ENCODE measurements at regions not wholly inside any gene's neighbourhood (a gene's known extent, or its start where the extent isn't known, plus 50 kb on each side); places are given as distances from the start of the nearest gene placed in this dataset.

GRCh38 chr5:111673891-111674626 lies 82.9 kb downstream of the NREP start:
- DNase-seq = no peak
- Histone ChIP-seq H3F3A (ENCODE audit: insufficient read depth, low read depth) (no peaks in the 10 kb centered on the region), H3K4me1 (replicated peaks; ENCODE audit: insufficient read depth) (no peaks in the 10 kb centered on the region), H3K27ac (no peak overlapping the region), H3K9me2 (ENCODE audit: insufficient read depth) (no peaks in the 10 kb centered on the region), H3K4me3 (no peak overlapping the region), H2AFZ (no peak overlapping the region), H3K27me3 (ENCODE audit: insufficient read depth, low read depth) (0 out of 2 replicates have a peak, but pooled peaks cover 3% of the 10 kb centered on the region), H4K20me1 (ENCODE audit: insufficient read depth) (no peaks in the 10 kb centered on the region), H3K36me3 (ENCODE audit: low read depth) (no peaks in the 10 kb centered on the region), H3K9me3 (ENCODE audit: insufficient read depth, low read depth) (no peaks in the 10 kb centered on the region), H3K4me2 (no peak overlapping the region), H3K79me2 (ENCODE audit: low read depth) (no peaks in the 10 kb centered on the region)
- TF ChIP-seq CTCF (conservative IDR thresholded peaks at IDR 0.05) = no peak
- no peak for TF ChIP-seq EZH2 (IDR thresholded peaks at IDR 0.05; ENCODE audit: low read depth)
- intact Hi-C loops (cut with micrococcal nuclease; ENCODE audit: unreplicated experiment) = no loop called here
- CTCF ChIA-PET = no interaction called here
- POLR2A ChIA-PET (ENCODE audit: unreplicated experiment) = no interaction called here
- BruUV-seq (replicated peaks) = no TSS peak

- Histone ChIP-seq H3K27me3 (ENCODE audit: insufficient read depth, low read depth) (0 out of 2 replicates have a peak, but pooled peaks cover 6% of the 10 kb centered on the region), H3K9me3 (ENCODE audit: insufficient read depth, low read depth) (no peaks in the 10 kb centered on the region), H3K79me2 (ENCODE audit: low read depth) (no peaks in the 10 kb centered on the region), H3K9me2 (ENCODE audit: insufficient read depth) (no peaks in the 10 kb centered on the region), H2AFZ (no peak overlapping the region), H3K27ac (no peak overlapping the region), H3K36me3 (ENCODE audit: low read depth) (no peaks in the 10 kb centered on the region), H3K4me1 (replicated peaks; ENCODE audit: insufficient read depth) (no peaks in the 10 kb centered on the region), H4K20me1 (ENCODE audit: insufficient read depth) (no peaks in the 10 kb centered on the region), H3K4me2 (no peak overlapping the region), H3K4me3 (no peak overlapping the region), H3F3A (ENCODE audit: insufficient read depth, low read depth) (no peaks in the 10 kb centered on the region)
- POLR2A ChIA-PET (ENCODE audit: unreplicated experiment) = no interaction called here
- intact Hi-C loops (cut with micrococcal nuclease; ENCODE audit: unreplicated experiment) = no loop called here
- CTCF ChIA-PET = no interaction called here
- TF ChIP-seq EZH2 (IDR thresholded peaks at IDR 0.05; ENCODE audit: low read depth) (no peak), CTCF (conservative IDR thresholded peaks at IDR 0.05) (no peak)
- BruUV-seq (replicated peaks) = no TSS peak
- DNase-seq = no peak
These were observed 84.9 kb downstream of the NREP start for GRCh38 chr5:111672099-111672498.

GRCh38 chr5:111670826-111671492 lies 86.0 kb downstream of the NREP start:
- H3F3A ChIP-seq (ENCODE audit: insufficient read depth, low read depth) = no peaks in the 10 kb centered on the region
- DNase-seq = no peak
- no peaks in the 10 kb centered on the region for H4K20me1 ChIP-seq (ENCODE audit: insufficient read depth)
- no TSS peak for BruUV-seq (replicated peaks)
- intact Hi-C loops (cut with micrococcal nuclease; ENCODE audit: unreplicated experiment) = no loop called here
- no peaks in the 10 kb centered on the region for H3K36me3 ChIP-seq (ENCODE audit: low read depth)
- H3K9me2 ChIP-seq (ENCODE audit: insufficient read depth) = no peaks in the 10 kb centered on the region
- H2AFZ ChIP-seq = no peak overlapping the region
- H3K27ac ChIP-seq = no peak overlapping the region
- 0 out of 2 replicates have a peak, but pooled peaks cover 14% of the 10 kb centered on the region for H3K27me3 ChIP-seq (ENCODE audit: insufficient read depth, low read depth)
- H3K9me3 ChIP-seq (ENCODE audit: insufficient read depth, low read depth) = no peaks in the 10 kb centered on the region
- POLR2A ChIA-PET (ENCODE audit: unreplicated experiment) = no interaction called here
- no peaks in the 10 kb centered on the region for H3K79me2 ChIP-seq (ENCODE audit: low read depth)
- H3K4me3 ChIP-seq = no peak overlapping the region
- no peak for TF ChIP-seq EZH2 (IDR thresholded peaks at IDR 0.05; ENCODE audit: low read depth)
- TF ChIP-seq CTCF (conservative IDR thresholded peaks at IDR 0.05) = no peak
- H3K4me2 ChIP-seq = no peak overlapping the region
- no peaks in the 10 kb centered on the region for H3K4me1 ChIP-seq (replicated peaks; ENCODE audit: insufficient read depth)
- CTCF ChIA-PET = no interaction called here
